GM12878 (cell line): ENCODE measurements at regions not wholly inside any gene's neighbourhood (a gene's known extent, or its start where the extent isn't known, plus 50 kb on each side); places are given as distances from the start of the nearest gene placed in this dataset.

Experiments used
- ATAC-seq: fragments of 200-7000 bp; cut with Tn5 transposase; 3 replicates; pipeline ENCODE4 v1.9.1; 2020; ENCODE audit warnings: mild to moderate bottlenecking, moderate library complexity
- BruUV-seq: library from RNA; stranded (reverse); fragments of 400-500 nt; replicated peaks from 2 replicates; lab custom pipeline; 2021; lab: Mats Ljungman, UMichigan
- CTCF ChIA-PET: fragments of 300-600 bp; sonication (Branson Sonifier 250); formaldehyde crosslinking; extraction: SDS; loops from one replicate; lab custom pipeline; 2021; ENCODE audit warnings: inconsistent platforms; lab: Yijun Ruan, JAX
- POLR2A ChIA-PET: fragments of 350-600 bp; formaldehyde crosslinking; extraction: SDS; loops from one replicate; lab custom pipeline; 2021; ENCODE audit warnings: inconsistent platforms; lab: Charles Lee
- RAD21 ChIA-PET: fragments of 300-600 bp; sonication (Branson Sonifier 250); formaldehyde crosslinking; loops from one replicate; lab custom pipeline; 2023; ENCODE audit warnings: antibody characterized with exemption; ENCODE audit not compliant: unreplicated experiment; lab: Charles Lee
- SMC1A ChIA-PET: fragments of 300-600 bp; sonication (Branson Sonifier 250); formaldehyde crosslinking; loops from one replicate; lab custom pipeline; 2023; ENCODE audit not compliant: unreplicated experiment, uncharacterized antibody; lab: Charles Lee
- DNase-seq: peaks from one replicate; pipeline ENCODE4 v3.0.0-alpha.2; 2011; ENCODE audit warnings: low read depth, low spot score
- FAIRE-seq: peaks from 3 replicates; lab custom pipeline; 2011; peaks lifted over from hg19 to GRCh38; lab: Jason Lieb, UNC
- H2AFZ ChIP-seq: 2 replicates; pipeline ENCODE4 v1.6.0; 2011; ENCODE audit warnings: low read depth, low read length, control low read depth; ENCODE audit not compliant: control insufficient read depth
- H3K27ac ChIP-seq: 2 replicates; pipeline ENCODE4 v1.5.1; 2011; ENCODE audit warnings: control low read depth; ENCODE audit not compliant: control insufficient read depth, insufficient read depth
- H3K27me3 ChIP-seq, 2 experiments: replicated peaks in 1 of 2; 2 replicates each; pipeline versions ENCODE4 v1.6.0 to v1.6.1; 2011; ENCODE audit warnings: low read length in 1 of 2; ENCODE audit not compliant: control insufficient read depth in 2 of 2, insufficient read depth in 2 of 2
- H3K36me3 ChIP-seq, 2 experiments: 2 replicates each; pipeline ENCODE4 v1.5.1; 2011; ENCODE audit warnings: low read length in 1 of 2; ENCODE audit not compliant: control insufficient read depth in 2 of 2, insufficient read depth in 2 of 2
- H3K4me1 ChIP-seq: 2 replicates; pipeline ENCODE4 v1.6.1; 2011; ENCODE audit warnings: mild to moderate bottlenecking, low read length, moderate library complexity, mixed read lengths; ENCODE audit not compliant: control insufficient read depth, insufficient read depth
- H3K4me2 ChIP-seq: 2 replicates; pipeline ENCODE4 v1.6.0; 2011; ENCODE audit warnings: control low read depth; ENCODE audit not compliant: control insufficient read depth, insufficient read depth
- H3K4me3 ChIP-seq: fragments of 200-600 bp; sonication (generic); 2 replicates; pipeline ENCODE4 v1.5.1; 2016
- H3K79me2 ChIP-seq: 2 replicates; pipeline ENCODE4 v1.6.0; 2011; ENCODE audit warnings: low read length; ENCODE audit not compliant: control insufficient read depth, insufficient read depth
- H3K9ac ChIP-seq: 2 replicates; pipeline ENCODE4 v1.8.0; 2011; ENCODE audit warnings: low read length, control low read depth, mixed read lengths; ENCODE audit not compliant: control insufficient read depth, insufficient read depth
- H3K9me3 ChIP-seq: replicated peaks from 3 replicates; pipeline ENCODE4 v1.5.1; 2011; ENCODE audit warnings: mild to moderate bottlenecking, low read length; ENCODE audit not compliant: control insufficient read depth, insufficient read depth
- H4K20me1 ChIP-seq: 2 replicates; pipeline ENCODE4 v1.6.0; 2011; ENCODE audit not compliant: control insufficient read depth, insufficient read depth
- EP300 ChIP-seq, 2 experiments: fragments of 150-350 bp in 1 of 2; IDR thresholded peaks; 2 replicates each; pipeline ENCODE4 v1.6.1; 2011 to 2012; ENCODE audit warnings: low read depth in 2 of 2, low read length in 2 of 2, borderline replicate concordance in 1 of 2, improper control_type of control experiment in 1 of 2, inconsistent platforms in 1 of 2; ENCODE audit not compliant: control insufficient read depth in 1 of 2
- POLR2AphosphoS5 ChIP-seq: IDR thresholded peaks from 2 replicates; pipeline ENCODE4 v1.6.1; 2011; ENCODE audit warnings: mild to moderate bottlenecking, low read length, inconsistent platforms
- SMC3 ChIP-seq: IDR thresholded peaks from 2 replicates; pipeline ENCODE4 v1.6.1; 2011; ENCODE audit warnings: low read length, improper control_type of control experiment, borderline replicate concordance
- WGBS: methylation state at CpG from one replicate; pipeline ENCODE4 v1.1.6; 2016; ENCODE audit warnings: low lambda C conversion rate; ENCODE audit not compliant: insufficient replicate concordance, insufficient coverage; ENCODE audit errors: missing lambda C conversion rate; 5-methylcytosine and 5-hydroxymethylcytosine counted together
- in situ Hi-C: fragments of 300-500 bp; cut with MboI; formaldehyde crosslinking; loops from 9 replicates; pipeline ENCODE4 v1.14.3; 2018; ENCODE audit warnings: mixed read lengths
- intact Hi-C: fragments of 100-400 bp; cut with micrococcal nuclease; formaldehyde crosslinking; loops from one replicate; pipeline ENCODE4 v1.14.2; 2022; ENCODE audit not compliant: unreplicated experiment
- TF ChIP-seq, protein P1 (sequence below): fragments of 150-350 bp; IDR thresholded peaks from 2 replicates; pipeline ENCODE4 v1.6.1; 2016; ENCODE audit warnings: low read depth, low read length

DNA sequence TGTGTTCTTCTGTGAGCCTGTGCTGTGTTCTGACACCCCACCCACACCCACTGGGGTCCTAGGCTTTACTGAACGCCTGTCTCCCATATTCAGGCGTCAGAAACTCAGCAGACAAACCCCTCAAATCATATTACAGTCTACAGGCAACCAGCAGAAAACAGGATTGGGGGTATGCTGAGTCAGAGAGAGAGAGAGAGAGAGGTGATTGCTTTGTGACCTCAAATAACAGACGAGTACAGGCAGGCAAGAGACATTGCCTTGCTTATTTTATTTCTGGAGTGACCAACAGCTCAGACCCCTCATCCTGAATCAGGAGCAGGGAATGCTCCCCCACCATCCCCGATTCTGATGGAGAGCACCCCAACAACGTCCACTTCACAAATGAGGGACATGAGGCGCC lies 473.9 kb downstream of the PMP22 start:
- BruUV-seq = no TSS peak
- Histone ChIP-seq H3K4me1 (no peaks in the 10 kb centered on the region), H3K27ac (no peak overlapping the region), H3K9me3 (no peaks in the 10 kb centered on the region; the same call in 2 of the 3 replicates), H3K79me2 (no peaks in the 10 kb centered on the region), H3K36me3 (no peaks in the 10 kb centered on the region), H4K20me1 (no peaks in the 10 kb centered on the region), H3K4me2 (no peak overlapping the region), H3K9ac (no peak overlapping the region), H3K4me3 (no peak overlapping the region), H2AFZ (no peak overlapping the region), H3K27me3 (no peaks in the 10 kb centered on the region)
- in situ Hi-C loops = no loop called here
- ChIA-PET POLR2A (no interaction called here), CTCF (no interaction called here), SMC1A (no interaction called here), RAD21 (no interaction called here)
- FAIRE-seq (no peak), ATAC-seq (no peak), DNase-seq (no peak)
- TF ChIP-seq POLR2AphosphoS5 (no peak), EP300 (IDR thresholded peaks at IDR 0.05; ENCODE audit: borderline replicate concordance in 1 of 2, control insufficient read depth in 1 of 2, low read depth in 2 of 2, low read length in 2 of 2) (no peak), SMC3 (no peak)
- TF ChIP-seq, protein P1, sequence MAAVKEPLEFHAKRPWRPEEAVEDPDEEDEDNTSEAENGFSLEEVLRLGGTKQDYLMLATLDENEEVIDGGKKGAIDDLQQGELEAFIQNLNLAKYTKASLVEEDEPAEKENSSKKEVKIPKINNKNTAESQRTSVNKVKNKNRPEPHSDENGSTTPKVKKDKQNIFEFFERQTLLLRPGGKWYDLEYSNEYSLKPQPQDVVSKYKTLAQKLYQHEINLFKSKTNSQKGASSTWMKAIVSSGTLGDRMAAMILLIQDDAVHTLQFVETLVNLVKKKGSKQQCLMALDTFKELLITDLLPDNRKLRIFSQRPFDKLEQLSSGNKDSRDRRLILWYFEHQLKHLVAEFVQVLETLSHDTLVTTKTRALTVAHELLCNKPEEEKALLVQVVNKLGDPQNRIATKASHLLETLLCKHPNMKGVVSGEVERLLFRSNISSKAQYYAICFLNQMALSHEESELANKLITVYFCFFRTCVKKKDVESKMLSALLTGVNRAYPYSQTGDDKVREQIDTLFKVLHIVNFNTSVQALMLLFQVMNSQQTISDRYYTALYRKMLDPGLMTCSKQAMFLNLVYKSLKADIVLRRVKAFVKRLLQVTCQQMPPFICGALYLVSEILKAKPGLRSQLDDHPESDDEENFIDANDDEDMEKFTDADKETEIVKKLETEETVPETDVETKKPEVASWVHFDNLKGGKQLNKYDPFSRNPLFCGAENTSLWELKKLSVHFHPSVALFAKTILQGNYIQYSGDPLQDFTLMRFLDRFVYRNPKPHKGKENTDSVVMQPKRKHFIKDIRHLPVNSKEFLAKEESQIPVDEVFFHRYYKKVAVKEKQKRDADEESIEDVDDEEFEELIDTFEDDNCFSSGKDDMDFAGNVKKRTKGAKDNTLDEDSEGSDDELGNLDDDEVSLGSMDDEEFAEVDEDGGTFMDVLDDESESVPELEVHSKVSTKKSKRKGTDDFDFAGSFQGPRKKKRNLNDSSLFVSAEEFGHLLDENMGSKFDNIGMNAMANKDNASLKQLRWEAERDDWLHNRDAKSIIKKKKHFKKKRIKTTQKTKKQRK = no peak
- WGBS = 0% methylated on average over 6 of the region's 6 CpGs
- intact Hi-C loops = no loop called here
